Fibroblast of upper back skin (primary cell): ENCODE measurements at regions not wholly inside any gene's neighbourhood (a gene's known extent, or its start where the extent isn't known, plus 50 kb on each side); places are given as distances from the start of the nearest gene placed in this dataset.
"Not testable (repeated sequence)": the region's sequence is repeated elsewhere in the genome, so short reads cannot be mapped to it uniquely, and the experiment has no call there.

Source experiments
- DNase-seq: peaks from one replicate; pipeline ENCODE4 v3.0.0-alpha.2; 2013

GRCh38 chrX:110519501-110519900 lies 160.9 kb downstream of the RTL9 start:
- DNase-seq = no peak

- no peak for DNase-seq
Observed at GRCh38 chrX:110519906-110520452, 161.3 kb downstream of the RTL9 start.

GRCh38 chrX:110520652-110521051 lies 162.0 kb downstream of the RTL9 start:
- DNase-seq = not testable (repeated sequence)

GRCh38 chrX:110531873-110532580 lies 173.4 kb downstream of the RTL9 start:
- no peak for DNase-seq

GRCh38 chrX:110532581-110532931 lies 173.9 kb downstream of the RTL9 start:
- DNase-seq = no peak

- DNase-seq = no peak
Observed at GRCh38 chrX:110536816-110537215, 178.2 kb downstream of the RTL9 start.

- peak; percentile 10 for DNase-seq
Observed at GRCh38 chrX:110541266-110541665, 182.6 kb downstream of the RTL9 start.

GRCh38 chrX:110550854-110551253 lies 192.2 kb downstream of the RTL9 start:
- not testable (repeated sequence) for DNase-seq

- no peak for DNase-seq
Observed at GRCh38 chrX:110557864-110558263, 199.2 kb downstream of the RTL9 start.

GRCh38 chrX:110558406-110558805 lies 199.8 kb downstream of the RTL9 start:
- DNase-seq = no peak

- peak; percentile 80 for DNase-seq
Observed at GRCh38 chrX:110561034-110561433, 202.4 kb downstream of the RTL9 start.

- DNase-seq = peak; percentile 75
Observed at GRCh38 chrX:110563282-110563681, 204.6 kb downstream of the RTL9 start.

- peak; percentile 31 for DNase-seq
Observed at GRCh38 chrX:110568441-110568840, 209.8 kb downstream of the RTL9 start.

GRCh38 chrX:110569506-110569905 lies 210.9 kb downstream of the RTL9 start:
- peak; percentile 37 for DNase-seq

GRCh38 chrX:110578270-110578669 lies 217.3 kb downstream of the CHRDL1 start:
- no peak for DNase-seq

- DNase-seq = peak; percentile 4
Observed at GRCh38 chrX:110584083-110584482, 211.5 kb downstream of the CHRDL1 start.

GRCh38 chrX:110588164-110588563 lies 207.5 kb downstream of the CHRDL1 start:
- DNase-seq = no peak

- no peak for DNase-seq
Observed at GRCh38 chrX:110588853-110589252, 206.8 kb downstream of the CHRDL1 start.

GRCh38 chrX:110600745-110601310 lies 194.8 kb downstream of the CHRDL1 start:
- DNase-seq = no peak

- no peak for DNase-seq
Observed at GRCh38 chrX:110614596-110614995, 181.0 kb downstream of the CHRDL1 start.
